Colonic mucosa (tissue), 4 donors: ENCODE measurements at regions not wholly inside any gene's neighbourhood (a gene's known extent, or its start where the extent isn't known, plus 50 kb on each side); places are given as distances from the start of the nearest gene placed in this dataset.

Source experiments
- DNase-seq: peaks from one replicate; pipeline ENCODE4 v3.0.0-alpha.2; 2020
- H3K27ac ChIP-seq: fragments of 200-600 bp; one replicate; pipeline ENCODE4 v1.8.0; 2021
- H3K27me3 ChIP-seq: fragments of 200-600 bp; one replicate; pipeline ENCODE4 v1.8.0; 2021
- H3K36me3 ChIP-seq: fragments of 200-600 bp; one replicate; pipeline ENCODE4 v1.8.0; 2021
- H3K4me1 ChIP-seq: fragments of 200-600 bp; one replicate; pipeline ENCODE4 v1.8.0; 2021; ENCODE audit warnings: mild to moderate bottlenecking
- H3K4me3 ChIP-seq: fragments of 200-600 bp; one replicate; pipeline ENCODE4 v1.8.0; 2021
- H3K9ac ChIP-seq, 2 donors: one replicate each; pipeline ENCODE4 v1.7.0; 2013; ENCODE audit warnings: control low read depth in 2 of 2, low read depth in 2 of 2, low read length in 2 of 2
- H3K9me3 ChIP-seq: fragments of 200-600 bp; one replicate; pipeline ENCODE4 v1.8.0; 2021
- CTCF ChIP-seq: fragments of 200-600 bp; IDR thresholded peaks from one replicate; pipeline ENCODE4 v1.8.0; 2022; ENCODE audit warnings: antibody characterized with exemption, mild to moderate bottlenecking
- intact Hi-C: fragments of 100-400 bp; cut with DNase I; formaldehyde crosslinking; loops from one replicate; pipeline ENCODE4 v1.14.1; 2022
- donor health status: healthy.
- donor health status: DM: no; HTN: no; CAD: no.
- donor health status: DM: no; HTN: no; CAD: no.

GRCh38 chr4:4720646-4721045 lies 138.8 kb upstream of the MSX1 start:
- Histone ChIP-seq H3K36me3 (no peaks in the 10 kb centered on the region), H3K4me3 (no peak overlapping the region), H3K27me3 (no peaks in the 10 kb centered on the region), H3K9ac (no peak overlapping the region), H3K9me3 (no peaks in the 10 kb centered on the region), H3K4me1 (no peaks in the 10 kb centered on the region), H3K27ac (no peak overlapping the region)
- no peak for TF ChIP-seq CTCF
- intact Hi-C loops = no loop called here
- no peak for DNase-seq

GRCh38 chr4:4719436-4719835 lies 140.0 kb upstream of the MSX1 start:
- intact Hi-C loops = no loop called here
- no peaks in the 10 kb centered on the region for H3K4me1 ChIP-seq

GRCh38 chr4:4717692-4718091 lies 141.8 kb upstream of the MSX1 start:
- no peaks in the 10 kb centered on the region for H3K36me3 ChIP-seq
- intact Hi-C loops = no loop called here
- no peak for DNase-seq
- no peaks in the 10 kb centered on the region for H3K27me3 ChIP-seq
- no peak for TF ChIP-seq CTCF
- no peak overlapping the region for H3K4me3 ChIP-seq
- no peaks in the 10 kb centered on the region for H3K4me1 ChIP-seq
- H3K9ac ChIP-seq = no peak overlapping the region
- H3K27ac ChIP-seq = no peak overlapping the region
- H3K9me3 ChIP-seq = no peaks in the 10 kb centered on the region

More at GRCh38 chr4:4719436-4719835, 140.0 kb upstream of the MSX1 start:
- Histone ChIP-seq H3K36me3 (no peaks in the 10 kb centered on the region), H3K27me3 (no peaks in the 10 kb centered on the region), H3K9me3 (no peaks in the 10 kb centered on the region), H3K4me3 (no peak overlapping the region), H3K9ac (no peak overlapping the region), H3K27ac (no peak overlapping the region)
- no peak for TF ChIP-seq CTCF
- DNase-seq = no peak

GRCh38 chr4:4714331-4714730 lies 145.1 kb upstream of the MSX1 start:
- H3K4me1 ChIP-seq = no peaks in the 10 kb centered on the region
- no peak overlapping the region for H3K9ac ChIP-seq
- no peak for DNase-seq
- no peak overlapping the region for H3K27ac ChIP-seq
- no peaks in the 10 kb centered on the region for H3K9me3 ChIP-seq
- no peaks in the 10 kb centered on the region for H3K27me3 ChIP-seq
- no peak for TF ChIP-seq CTCF
- no peaks in the 10 kb centered on the region for H3K36me3 ChIP-seq
- H3K4me3 ChIP-seq = no peak overlapping the region
- intact Hi-C loops = no loop called here

GRCh38 chr4:4712800-4713528 lies 146.5 kb upstream of the MSX1 start:
- Histone ChIP-seq H3K9ac (no peak overlapping the region), H3K27ac (no peak overlapping the region), H3K4me3 (no peak overlapping the region), H3K36me3 (no peaks in the 10 kb centered on the region), H3K27me3 (no peaks in the 10 kb centered on the region), H3K9me3 (no peaks in the 10 kb centered on the region), H3K4me1 (no peaks in the 10 kb centered on the region)
- TF ChIP-seq CTCF = no peak
- intact Hi-C loops = no loop called here
- no peak for DNase-seq
